PC-9 (cell line): ENCODE measurements at regions not wholly inside any gene's neighbourhood (a gene's known extent, or its start where the extent isn't known, plus 50 kb on each side); places are given as distances from the start of the nearest gene placed in this dataset.

Experiments
- EZH2 ChIP-seq: fragments of 200-600 bp; sonication (generic); IDR thresholded peaks from 2 replicates; pipeline ENCODE4 v1.8.0; 2017; ENCODE audit warnings: antibody characterized with exemption, low read depth
- TF ChIP-seq, protein P1 (sequence below): fragments of 200-600 bp; sonication (generic); conservative IDR thresholded peaks from 2 replicates; pipeline ENCODE4 v1.6.1; 2017; ENCODE audit warnings: mixed run types, antibody characterized with exemption, mild to moderate bottlenecking, moderate library complexity

DNA sequence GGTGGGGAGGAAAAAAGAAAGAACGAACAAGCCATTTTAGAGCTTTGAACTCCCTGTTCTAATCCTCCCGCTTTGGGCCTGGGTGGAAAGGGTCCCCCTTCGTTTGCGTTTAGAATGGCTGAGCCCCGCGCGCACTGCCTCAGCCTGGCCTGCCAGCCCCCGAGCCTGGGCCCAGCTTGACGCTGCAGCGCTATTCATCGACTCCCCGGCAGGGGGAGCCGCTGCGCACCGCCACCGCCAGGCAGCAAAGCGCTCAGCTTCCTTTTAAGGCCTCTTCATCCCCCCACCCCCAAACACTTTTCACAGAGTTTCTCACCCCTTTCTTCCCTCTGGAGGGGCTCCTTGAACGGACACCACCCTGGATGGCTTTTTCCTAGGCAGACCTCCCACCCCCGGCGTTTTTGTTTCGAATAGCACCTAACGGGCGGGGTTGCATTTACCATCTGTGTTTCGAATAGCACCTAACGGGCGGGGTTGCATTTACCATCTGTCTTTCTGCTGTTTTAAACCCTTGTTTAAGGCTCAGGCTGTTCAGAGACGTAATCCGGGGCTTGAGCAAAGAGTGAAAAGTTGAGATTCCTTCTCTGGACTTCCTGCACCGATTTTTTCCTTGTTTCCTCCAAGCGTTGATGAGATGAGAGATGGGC, 56.4 kb upstream of the PIWIL1 start:
- TF ChIP-seq EZH2 = no peak
- TF ChIP-seq, protein P1, sequence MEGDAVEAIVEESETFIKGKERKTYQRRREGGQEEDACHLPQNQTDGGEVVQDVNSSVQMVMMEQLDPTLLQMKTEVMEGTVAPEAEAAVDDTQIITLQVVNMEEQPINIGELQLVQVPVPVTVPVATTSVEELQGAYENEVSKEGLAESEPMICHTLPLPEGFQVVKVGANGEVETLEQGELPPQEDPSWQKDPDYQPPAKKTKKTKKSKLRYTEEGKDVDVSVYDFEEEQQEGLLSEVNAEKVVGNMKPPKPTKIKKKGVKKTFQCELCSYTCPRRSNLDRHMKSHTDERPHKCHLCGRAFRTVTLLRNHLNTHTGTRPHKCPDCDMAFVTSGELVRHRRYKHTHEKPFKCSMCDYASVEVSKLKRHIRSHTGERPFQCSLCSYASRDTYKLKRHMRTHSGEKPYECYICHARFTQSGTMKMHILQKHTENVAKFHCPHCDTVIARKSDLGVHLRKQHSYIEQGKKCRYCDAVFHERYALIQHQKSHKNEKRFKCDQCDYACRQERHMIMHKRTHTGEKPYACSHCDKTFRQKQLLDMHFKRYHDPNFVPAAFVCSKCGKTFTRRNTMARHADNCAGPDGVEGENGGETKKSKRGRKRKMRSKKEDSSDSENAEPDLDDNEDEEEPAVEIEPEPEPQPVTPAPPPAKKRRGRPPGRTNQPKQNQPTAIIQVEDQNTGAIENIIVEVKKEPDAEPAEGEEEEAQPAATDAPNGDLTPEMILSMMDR = peak; percentile 56
